ENCODE measurements at regions not wholly inside any gene's neighbourhood (a gene's known extent, or its start where the extent isn't known, plus 50 kb on each side); places are given as distances from the start of the nearest gene placed in this dataset.

DNA sequence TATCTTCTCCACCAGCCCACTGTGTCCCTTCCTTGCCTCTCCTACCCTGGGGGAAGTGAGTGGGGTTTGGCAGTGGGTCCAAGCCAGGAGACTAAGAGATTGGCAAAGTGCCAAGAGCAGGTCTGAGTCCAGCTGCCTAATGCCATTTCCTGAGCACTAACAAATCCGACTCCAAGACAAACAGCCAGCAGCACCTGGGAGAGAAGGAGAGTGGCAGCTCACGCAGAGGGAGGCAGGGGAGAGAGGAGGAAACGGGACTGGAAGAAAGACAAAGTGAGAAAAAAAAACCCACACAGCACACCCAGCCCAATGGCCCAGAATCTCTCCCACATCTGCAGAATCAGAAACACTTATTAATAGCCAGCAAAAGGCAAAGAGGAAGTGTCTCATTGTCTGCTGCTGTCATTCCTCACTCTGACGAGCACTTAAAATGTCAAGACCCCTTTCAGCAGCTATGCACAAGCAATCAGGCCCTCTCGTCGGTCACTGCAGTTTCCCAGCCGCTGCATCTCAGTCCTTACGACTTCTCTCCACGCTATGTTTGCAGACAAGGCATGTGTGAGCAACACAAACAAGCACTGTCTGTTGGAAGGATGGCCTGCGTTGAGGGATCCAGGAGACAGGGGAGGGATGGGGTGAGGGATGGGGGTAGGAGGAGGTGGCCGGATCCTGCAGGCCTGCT, 558.4 kb upstream of the CADM1 start:
- DNase-seq (ENCODE audit: low spot score): no peak
- CTCF ChIA-PET: no interaction called here
- no peak for TF ChIP-seq CTCF (conservative IDR thresholded peaks at IDR 0.05; ENCODE audit: low read depth)
- POLR2A ChIA-PET (ENCODE audit: low non-redundant PET): interaction anchor here (0.6 kb wide), 1 partner anchor 25 kb away, joined by 3 read pairs; no protein-coding TSS in a partner anchor
- no peak overlapping the region for H3K27ac ChIP-seq

- ChIA-PET POLR2A (ENCODE audit: low non-redundant PET) (no interaction called here), CTCF (no interaction called here)
- H3K27ac ChIP-seq: no peak overlapping the region
- DNase-seq (ENCODE audit: low spot score): no peak
- TF ChIP-seq CTCF (conservative IDR thresholded peaks at IDR 0.05; ENCODE audit: low read depth): no peak
These were observed 557.9 kb upstream of the CADM1 start for GRCh38 chr11:116062129-116062489.

- POLR2A ChIA-PET (ENCODE audit: low non-redundant PET): no interaction called here
- DNase-seq (ENCODE audit: low spot score): no peak
- H3K27ac ChIP-seq: no peak overlapping the region
- TF ChIP-seq CTCF (conservative IDR thresholded peaks at IDR 0.05; ENCODE audit: low read depth): no peak
- CTCF ChIA-PET: no interaction called here
These were observed 557.1 kb upstream of the CADM1 start for GRCh38 chr11:116061322-116061721.

DNA sequence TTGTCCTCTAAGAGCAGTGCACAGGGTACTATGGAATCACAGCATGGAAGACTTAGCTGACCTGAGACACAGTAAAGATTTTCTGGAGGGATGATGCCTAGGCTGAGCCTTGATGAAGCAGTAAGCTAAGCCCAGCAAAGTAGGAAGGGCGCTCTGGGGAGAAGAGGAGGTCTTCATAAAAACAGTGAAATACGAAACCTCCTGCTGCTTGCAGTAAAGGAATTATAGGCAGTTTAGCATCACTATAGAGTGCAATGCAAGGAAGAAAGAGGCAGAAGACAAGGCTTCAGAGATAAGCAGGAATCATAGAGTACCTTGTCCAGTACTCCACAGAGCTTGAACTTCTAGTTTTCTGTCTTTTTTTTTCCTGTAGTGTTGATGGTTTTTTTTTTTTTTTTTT, 555.7 kb upstream of the CADM1 start:
- CTCF ChIA-PET: no interaction called here
- no peak overlapping the region for H3K27ac ChIP-seq
- no peak for TF ChIP-seq CTCF (conservative IDR thresholded peaks at IDR 0.05; ENCODE audit: low read depth)
- no peak for DNase-seq (ENCODE audit: low spot score)
- POLR2A ChIA-PET (ENCODE audit: low non-redundant PET): no interaction called here

- H3K27ac ChIP-seq: no peak overlapping the region
- ChIA-PET POLR2A (ENCODE audit: low non-redundant PET) (no interaction called here), CTCF (no interaction called here)
- TF ChIP-seq CTCF (conservative IDR thresholded peaks at IDR 0.05; ENCODE audit: low read depth): no peak
- no peak for DNase-seq (ENCODE audit: low spot score)
These were observed 552.8 kb upstream of the CADM1 start for GRCh38 chr11:116057000-116057399.

DNA sequence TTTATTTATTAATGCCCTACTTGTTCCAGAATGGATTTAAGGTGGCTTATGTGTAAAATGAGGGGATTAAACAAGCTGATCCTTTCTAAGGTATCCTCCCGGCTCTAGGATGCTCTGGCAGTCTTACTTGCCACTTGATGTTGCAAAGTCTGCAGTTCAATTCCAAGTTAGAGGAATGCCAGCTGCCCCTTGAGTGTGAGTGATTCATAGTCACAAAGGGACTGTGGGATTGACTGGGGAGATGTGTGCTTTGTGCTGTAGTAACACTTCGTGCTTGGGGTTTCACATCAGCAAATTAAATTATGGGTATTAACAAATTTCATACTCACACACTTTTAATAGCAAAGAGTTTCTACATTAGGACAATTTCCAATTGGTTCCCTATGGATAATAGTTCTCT, 550.8 kb upstream of the CADM1 start:
- no peak for DNase-seq (ENCODE audit: low spot score)
- no peak overlapping the region for H3K27ac ChIP-seq
- no peak for TF ChIP-seq CTCF (conservative IDR thresholded peaks at IDR 0.05; ENCODE audit: low read depth)
- ChIA-PET POLR2A (ENCODE audit: low non-redundant PET) (no interaction called here), CTCF (no interaction called here)
